ENCODE measurements at regions not wholly inside any gene's neighbourhood (a gene's known extent, or its start where the extent isn't known, plus 50 kb on each side); places are given as distances from the start of the nearest gene placed in this dataset.

- TF ChIP-seq CTCF (conservative IDR thresholded peaks at IDR 0.05; ENCODE audit: low read length) (no peak), EZH2phosphoT487 (IDR thresholded peaks at IDR 0.05; ENCODE audit: borderline replicate concordance) (no peak)
Observed at GRCh38 chr13:72403396-72404010, 323.9 kb downstream of the MZT1 start.

Measured in Loucy (cell line).